ENCODE measurements at regions not wholly inside any gene's neighbourhood (a gene's known extent, or its start where the extent isn't known, plus 50 kb on each side); places are given as distances from the start of the nearest gene placed in this dataset.

- TF ChIP-seq, protein P1, sequence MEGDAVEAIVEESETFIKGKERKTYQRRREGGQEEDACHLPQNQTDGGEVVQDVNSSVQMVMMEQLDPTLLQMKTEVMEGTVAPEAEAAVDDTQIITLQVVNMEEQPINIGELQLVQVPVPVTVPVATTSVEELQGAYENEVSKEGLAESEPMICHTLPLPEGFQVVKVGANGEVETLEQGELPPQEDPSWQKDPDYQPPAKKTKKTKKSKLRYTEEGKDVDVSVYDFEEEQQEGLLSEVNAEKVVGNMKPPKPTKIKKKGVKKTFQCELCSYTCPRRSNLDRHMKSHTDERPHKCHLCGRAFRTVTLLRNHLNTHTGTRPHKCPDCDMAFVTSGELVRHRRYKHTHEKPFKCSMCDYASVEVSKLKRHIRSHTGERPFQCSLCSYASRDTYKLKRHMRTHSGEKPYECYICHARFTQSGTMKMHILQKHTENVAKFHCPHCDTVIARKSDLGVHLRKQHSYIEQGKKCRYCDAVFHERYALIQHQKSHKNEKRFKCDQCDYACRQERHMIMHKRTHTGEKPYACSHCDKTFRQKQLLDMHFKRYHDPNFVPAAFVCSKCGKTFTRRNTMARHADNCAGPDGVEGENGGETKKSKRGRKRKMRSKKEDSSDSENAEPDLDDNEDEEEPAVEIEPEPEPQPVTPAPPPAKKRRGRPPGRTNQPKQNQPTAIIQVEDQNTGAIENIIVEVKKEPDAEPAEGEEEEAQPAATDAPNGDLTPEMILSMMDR (IDR thresholded peaks at IDR 0.05; ENCODE audit: low read length) = no peak
- no peak for TF ChIP-seq EZH2 (IDR thresholded peaks at IDR 0.05; ENCODE audit: borderline replicate concordance, low read length)
These were observed 263.1 kb downstream of the RPS24 start for GRCh38 chr10:78296785-78297184.
